HCT116 (cell line): ENCODE measurements at regions not wholly inside any gene's neighbourhood (a gene's known extent, or its start where the extent isn't known, plus 50 kb on each side); places are given as distances from the start of the nearest gene placed in this dataset.

Experiments used
- ATAC-seq: fragments of 200-7000 bp; cut with Tn5 transposase; 2 replicates; pipeline ENCODE4 v1.9.1; 2020; ENCODE audit warnings: mild to moderate bottlenecking, moderate library complexity
- BruUV-seq: library from RNA; stranded (reverse); fragments of 400-500 nt; replicated peaks from 2 replicates; lab custom pipeline; 2021; lab: Mats Ljungman, UMichigan
- CTCF ChIA-PET: fragments of 300-600 bp; sonication (Branson Sonifier 250); formaldehyde crosslinking; loops from one replicate; lab custom pipeline; 2021; ENCODE audit warnings: antibody characterized with exemption; lab: Charles Lee
- POLR2A ChIA-PET: fragments of 300-600, 350-600 bp; sonication (Branson Sonifier 250); formaldehyde crosslinking; loops from one replicate; lab custom pipeline; 2021; ENCODE audit warnings: antibody characterized with exemption; lab: Charles Lee
- RAD21 ChIA-PET, 2 experiments: fragments of 300-600 bp; sonication (Branson Sonifier 250); formaldehyde crosslinking; loops; one replicate each; lab custom pipeline; 2023; ENCODE audit warnings: low total read pairs in 2 of 2; ENCODE audit not compliant: uncharacterized antibody in 2 of 2, unreplicated experiment in 2 of 2, low non-redundant PET in 1 of 2; lab: Charles Lee
- DNase-seq: peaks from one replicate; pipeline ENCODE4 v3.0.0-alpha.2; 2010; ENCODE audit warnings: low read depth, low spot score
- H2AFZ ChIP-seq: fragments of 200-600 bp; shearing (Covaris generic), sonication (generic); 2 replicates; pipeline ENCODE4 v1.6.1; 2017; ENCODE audit warnings: low read depth, mixed run types, mixed read lengths, antibody characterized with exemption, low read length; ENCODE audit not compliant: poor library complexity, severe bottlenecking
- H3K27ac ChIP-seq: 2 replicates; pipeline ENCODE4 v1.5.1; 2012; ENCODE audit warnings: low read depth, low read length
- H3K27me3 ChIP-seq: fragments of 200-600 bp; sonication (generic); 2 replicates; pipeline ENCODE4 v1.6.1; 2016; ENCODE audit warnings: mixed run types, low read length, mixed read lengths; ENCODE audit not compliant: insufficient read depth
- H3K36me3 ChIP-seq, 2 experiments: fragments of 200-500 bp in 1 of 2; fragments of 200-600 bp in 1 of 2; sonication (Bioruptor generic) in 1 of 2; sonication (generic) in 1 of 2; 2 replicates each; pipeline versions ENCODE4 v1.5.1 to v1.6.1; 2014 to 2016; ENCODE audit warnings: low read length in 2 of 2, inconsistent platforms in 1 of 2, mixed read lengths in 1 of 2, mixed run types in 1 of 2; ENCODE audit not compliant: insufficient read depth in 2 of 2, control insufficient read depth in 1 of 2
- H3K4me1 ChIP-seq, 2 experiments: fragments of 200-600 bp in 1 of 2; sonication (generic) in 1 of 2; 2 replicates each; pipeline versions ENCODE4 v1.5.1 to v1.6.1; 2012 to 2017; ENCODE audit warnings: low read length in 2 of 2, inconsistent platforms in 1 of 2, mild to moderate bottlenecking in 1 of 2, mixed read lengths in 1 of 2, mixed run types in 1 of 2, moderate library complexity in 1 of 2; ENCODE audit not compliant: insufficient read depth in 2 of 2, control insufficient read depth in 1 of 2
- H3K4me2 ChIP-seq: fragments of 200-600 bp; sonication (generic); 2 replicates; pipeline ENCODE4 v1.6.1; 2017; ENCODE audit warnings: mixed run types, low read length, mixed read lengths
- H3K4me3 ChIP-seq, 2 experiments: fragments of 200-600 bp in 1 of 2; sonication (generic) in 1 of 2; replicated peaks in 1 of 2; 2 replicates each; pipeline ENCODE4 v1.5.1; 2011 to 2016; ENCODE audit warnings: low read length in 2 of 2, control low read depth in 1 of 2, low read depth in 1 of 2, mild to moderate bottlenecking in 1 of 2, mixed read lengths in 1 of 2, mixed run types in 1 of 2
- H3K79me2 ChIP-seq: fragments of 200-600 bp; sonication (generic); 2 replicates; pipeline ENCODE4 v1.6.1; 2017; ENCODE audit warnings: mild to moderate bottlenecking, mixed run types, low read length, moderate library complexity, mixed read lengths; ENCODE audit not compliant: insufficient read depth
- H3K9ac ChIP-seq: fragments of 200-600 bp; sonication (generic); 2 replicates; pipeline ENCODE4 v1.6.1; 2016; ENCODE audit warnings: low read length, mixed read lengths
- H3K9me2 ChIP-seq: fragments of 200-600 bp; sonication (generic), shearing (Covaris generic); 2 replicates; pipeline ENCODE4 v1.6.1; 2017; ENCODE audit warnings: mixed run types, mild to moderate bottlenecking, moderate library complexity; ENCODE audit not compliant: insufficient read depth
- H3K9me3 ChIP-seq, 2 experiments: fragments of 200-500 bp in 1 of 2; fragments of 200-600 bp in 1 of 2; sonication (Bioruptor generic) in 1 of 2; sonication (generic) in 1 of 2; 2 replicates each; pipeline ENCODE4 v1.6.1; 2014 to 2017; ENCODE audit warnings: low read length in 2 of 2, mixed read lengths in 2 of 2, inconsistent platforms in 1 of 2, low read depth in 1 of 2, mild to moderate bottlenecking in 1 of 2, mixed run types in 1 of 2, moderate library complexity in 1 of 2; ENCODE audit not compliant: control insufficient read depth in 1 of 2, insufficient read depth in 1 of 2
- H4K20me1 ChIP-seq: fragments of 200-600 bp; sonication (generic), shearing (Covaris generic); 2 replicates; pipeline ENCODE4 v1.6.1; 2017; ENCODE audit warnings: mixed run types, mild to moderate bottlenecking, moderate library complexity; ENCODE audit not compliant: insufficient read depth
- CBX3 ChIP-seq: IDR thresholded peaks from 2 replicates; pipeline ENCODE4 v1.6.1; 2012; ENCODE audit warnings: low read depth
- CEBPB ChIP-seq: IDR thresholded peaks from 2 replicates; pipeline ENCODE4 v1.6.1; 2012; ENCODE audit warnings: low read depth
- EGR1 ChIP-seq: IDR thresholded peaks from 2 replicates; pipeline ENCODE4 v1.6.1; 2012; ENCODE audit warnings: low read depth
- ELF1 ChIP-seq: IDR thresholded peaks from 2 replicates; pipeline ENCODE4 v1.6.1; 2012; ENCODE audit warnings: low read depth, borderline replicate concordance
- JUND ChIP-seq: IDR thresholded peaks from 2 replicates; pipeline ENCODE4 v1.6.1; 2012
- POLR2A ChIP-seq: IDR thresholded peaks from 2 replicates; pipeline ENCODE4 v1.7.0; 2011; ENCODE audit warnings: borderline replicate concordance; ENCODE audit not compliant: insufficient read depth, insufficient read length; ENCODE audit errors: extremely low read depth
- POLR2AphosphoS5 ChIP-seq: IDR thresholded peaks from 2 replicates; pipeline ENCODE4 v1.6.1; 2011; ENCODE audit warnings: mild to moderate bottlenecking, low read depth, low read length, moderate library complexity
- RAD21 ChIP-seq: IDR thresholded peaks from 2 replicates; pipeline ENCODE4 v1.6.1; 2012; ENCODE audit warnings: low read depth, mild to moderate bottlenecking
- SRF ChIP-seq: IDR thresholded peaks from 2 replicates; pipeline ENCODE4 v1.6.1; 2012; ENCODE audit warnings: low read depth
- TCF7L2 ChIP-seq: IDR thresholded peaks from 2 replicates; pipeline ENCODE4 v1.7.0; 2011; ENCODE audit warnings: borderline replicate concordance, inconsistent platforms; ENCODE audit not compliant: insufficient read depth, insufficient read length; ENCODE audit errors: extremely low read depth
- YY1 ChIP-seq: IDR thresholded peaks from 2 replicates; pipeline ENCODE4 v1.6.1; 2011; ENCODE audit warnings: low read length, low read depth, moderate library complexity, mild to moderate bottlenecking; ENCODE audit not compliant: insufficient replicate concordance; ENCODE audit errors: extremely low read depth
- ZNF274 ChIP-seq: fragments of 200-500 bp; sonication (Bioruptor generic); IDR thresholded peaks from 2 replicates; pipeline ENCODE4 v1.6.1; 2014; ENCODE audit warnings: mild to moderate bottlenecking, low read depth, low read length, inconsistent platforms
- intact Hi-C: fragments of 100-400 bp; cut with micrococcal nuclease; formaldehyde crosslinking; loops from 2 replicates; pipeline ENCODE4 v1.10.0; 2022
- TF ChIP-seq, protein P1 (sequence below): IDR thresholded peaks from 2 replicates; pipeline ENCODE4 v1.6.1; 2012
- TF ChIP-seq, protein P2 (sequence below): IDR thresholded peaks from 2 replicates; pipeline ENCODE4 v1.6.1; 2012
- TF ChIP-seq, protein P3 (sequence below), 3 experiments: fragments of 200-600 bp in 1 of 3; sonication (generic) in 1 of 3; IDR thresholded peaks in 2 of 3; conservative IDR thresholded peaks in 1 of 3; 2 replicates each; pipeline ENCODE4 v1.5.1; 2012 to 2017; ENCODE audit warnings: low read depth in 2 of 3, low read length in 2 of 3, antibody characterized with exemption in 1 of 3, borderline replicate concordance in 1 of 3, control low read depth in 1 of 3, mild to moderate bottlenecking in 1 of 3, mixed read lengths in 1 of 3, mixed run types in 1 of 3, moderate library complexity in 1 of 3; ENCODE audit not compliant: insufficient read depth in 1 of 3
- TF ChIP-seq, protein P4 (sequence below): IDR thresholded peaks from 2 replicates; pipeline ENCODE4 v1.6.1; 2011; ENCODE audit warnings: mild to moderate bottlenecking, low read length, moderate library complexity; ENCODE audit not compliant: insufficient replicate concordance; ENCODE audit errors: extremely low read depth

DNA sequence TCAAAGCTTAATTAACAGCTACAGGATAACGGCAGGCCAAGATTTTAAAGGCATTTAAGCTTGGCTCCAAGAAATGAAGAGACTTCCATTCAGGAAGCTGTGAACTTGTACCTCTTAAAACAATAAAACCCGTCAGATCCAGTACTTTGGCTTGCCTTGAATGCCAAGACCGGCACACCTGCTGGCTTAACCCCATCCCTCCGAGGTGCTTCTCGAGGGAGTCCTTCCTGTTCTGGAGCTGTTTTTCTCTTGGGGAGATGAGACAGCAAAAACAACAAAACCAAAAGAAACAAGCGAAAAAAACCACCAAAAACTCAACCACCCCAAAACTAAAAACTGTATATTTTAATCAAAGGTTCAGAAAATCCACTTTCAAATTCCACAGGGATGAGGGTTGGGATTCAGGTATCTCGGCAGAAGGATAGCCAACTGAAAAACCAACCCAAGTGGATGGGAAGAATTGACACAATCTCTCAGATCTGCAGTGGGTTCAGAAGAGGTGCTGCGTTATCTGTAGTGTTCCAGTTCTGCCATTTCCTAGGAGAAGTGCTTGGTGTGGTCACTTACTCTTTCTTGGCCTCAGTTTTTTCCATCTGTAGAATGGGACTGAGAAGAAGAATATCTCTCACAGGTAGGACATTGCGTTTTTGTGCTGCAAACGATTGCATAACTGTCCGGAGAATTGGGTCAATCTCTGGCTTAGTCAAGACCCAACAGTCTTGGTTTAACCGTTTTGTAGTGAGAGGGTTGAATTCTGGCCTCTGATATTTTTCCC lies 420.1 kb downstream of the VRK1 start:
- RAD21 ChIA-PET, result no interaction called here
- no peaks in the 10 kb centered on the region for H3K4me1 ChIP-seq
- POLR2A ChIA-PET, result no interaction called here
- no peak overlapping the region for H3K4me2 ChIP-seq
- H3K36me3 ChIP-seq, result no peaks in the 10 kb centered on the region
- H3K9me2 ChIP-seq, result no peaks in the 10 kb centered on the region
- no peak overlapping the region for H3K9ac ChIP-seq
- H3K27me3 ChIP-seq, result no peaks in the 10 kb centered on the region
- H3K79me2 ChIP-seq, result no peaks in the 10 kb centered on the region
- H2AFZ ChIP-seq, result no peak overlapping the region
- no peak for TF ChIP-seq SRF
- TF ChIP-seq EGR1, result no peak
- no peak for TF ChIP-seq JUND
- TF ChIP-seq RAD21, result no peak
- no peaks in the 10 kb centered on the region for H3K9me3 ChIP-seq
- ATAC-seq (no peak), DNase-seq (no peak)
- BruUV-seq, result no TSS peak
- intact Hi-C loops, result no loop called here
- no peak overlapping the region for H3K4me3 ChIP-seq
- no peaks in the 10 kb centered on the region for H4K20me1 ChIP-seq
- no peak overlapping the region for H3K27ac ChIP-seq
- CTCF ChIA-PET, result no interaction called here

DNA sequence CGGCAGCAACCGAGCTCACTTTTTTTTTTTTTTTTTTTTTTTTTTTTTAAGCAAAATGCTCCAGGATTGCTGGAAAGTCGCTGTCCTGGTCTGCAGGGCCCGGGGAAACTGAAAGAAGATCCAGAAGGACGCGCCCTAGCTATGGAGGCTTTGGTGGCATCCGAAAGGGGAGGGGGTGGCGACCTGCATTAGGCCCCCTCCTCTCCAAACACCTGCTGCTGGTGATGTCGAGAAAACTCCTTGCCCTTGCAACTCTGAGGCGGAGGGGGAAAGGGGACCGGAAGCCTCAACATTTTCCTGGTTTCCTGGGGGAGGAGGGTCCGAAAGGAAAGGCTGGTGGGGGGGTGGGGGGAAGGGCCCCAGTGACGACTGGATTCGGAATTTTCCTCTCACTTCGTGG lies 421.1 kb downstream of the VRK1 start:
- no peak for DNase-seq
- H3K4me1 ChIP-seq, result no peaks in the 10 kb centered on the region

More for the DNA sequence above, 421.1 kb downstream of the VRK1 start:
- no peaks in the 10 kb centered on the region for H3K27me3 ChIP-seq
- no peaks in the 10 kb centered on the region for H3K36me3 ChIP-seq
- no peak overlapping the region for H3K9ac ChIP-seq
- no peak for ATAC-seq
- H3K27ac ChIP-seq, result no peak overlapping the region
- POLR2A ChIA-PET, result no interaction called here
- no peaks in the 10 kb centered on the region for H3K9me2 ChIP-seq
- no peaks in the 10 kb centered on the region for H3K9me3 ChIP-seq
- no peaks in the 10 kb centered on the region for H3K79me2 ChIP-seq
- intact Hi-C loops, result no loop called here
- RAD21 ChIA-PET, result no interaction called here
- TF ChIP-seq CBX3, result no peak
- no peak for TF ChIP-seq TCF7L2
- TF ChIP-seq RAD21, result no peak
- TF ChIP-seq SRF, result no peak
- TF ChIP-seq ELF1, result no peak
- TF ChIP-seq, protein P1, sequence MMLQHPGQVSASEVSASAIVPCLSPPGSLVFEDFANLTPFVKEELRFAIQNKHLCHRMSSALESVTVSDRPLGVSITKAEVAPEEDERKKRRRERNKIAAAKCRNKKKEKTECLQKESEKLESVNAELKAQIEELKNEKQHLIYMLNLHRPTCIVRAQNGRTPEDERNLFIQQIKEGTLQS, result no peak
- TF ChIP-seq ZNF274, result no peak
- TF ChIP-seq CEBPB, result no peak
- TF ChIP-seq POLR2A, result no peak
- TF ChIP-seq, protein P2, sequence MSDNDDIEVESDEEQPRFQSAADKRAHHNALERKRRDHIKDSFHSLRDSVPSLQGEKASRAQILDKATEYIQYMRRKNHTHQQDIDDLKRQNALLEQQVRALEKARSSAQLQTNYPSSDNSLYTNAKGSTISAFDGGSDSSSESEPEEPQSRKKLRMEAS, result no peak
- TF ChIP-seq, protein P3, sequence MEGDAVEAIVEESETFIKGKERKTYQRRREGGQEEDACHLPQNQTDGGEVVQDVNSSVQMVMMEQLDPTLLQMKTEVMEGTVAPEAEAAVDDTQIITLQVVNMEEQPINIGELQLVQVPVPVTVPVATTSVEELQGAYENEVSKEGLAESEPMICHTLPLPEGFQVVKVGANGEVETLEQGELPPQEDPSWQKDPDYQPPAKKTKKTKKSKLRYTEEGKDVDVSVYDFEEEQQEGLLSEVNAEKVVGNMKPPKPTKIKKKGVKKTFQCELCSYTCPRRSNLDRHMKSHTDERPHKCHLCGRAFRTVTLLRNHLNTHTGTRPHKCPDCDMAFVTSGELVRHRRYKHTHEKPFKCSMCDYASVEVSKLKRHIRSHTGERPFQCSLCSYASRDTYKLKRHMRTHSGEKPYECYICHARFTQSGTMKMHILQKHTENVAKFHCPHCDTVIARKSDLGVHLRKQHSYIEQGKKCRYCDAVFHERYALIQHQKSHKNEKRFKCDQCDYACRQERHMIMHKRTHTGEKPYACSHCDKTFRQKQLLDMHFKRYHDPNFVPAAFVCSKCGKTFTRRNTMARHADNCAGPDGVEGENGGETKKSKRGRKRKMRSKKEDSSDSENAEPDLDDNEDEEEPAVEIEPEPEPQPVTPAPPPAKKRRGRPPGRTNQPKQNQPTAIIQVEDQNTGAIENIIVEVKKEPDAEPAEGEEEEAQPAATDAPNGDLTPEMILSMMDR (IDR thresholded peaks at IDR 0.05 in 2 of 3, conservative IDR thresholded peaks at IDR 0.05 in 1 of 3; ENCODE audit: borderline replicate concordance in 1 of 3, insufficient read depth in 1 of 3, low read depth in 2 of 3, low read length in 2 of 3), result no peak
- TF ChIP-seq JUND, result no peak
- TF ChIP-seq POLR2AphosphoS5, result no peak
- TF ChIP-seq YY1, result no peak
- TF ChIP-seq, protein P4, sequence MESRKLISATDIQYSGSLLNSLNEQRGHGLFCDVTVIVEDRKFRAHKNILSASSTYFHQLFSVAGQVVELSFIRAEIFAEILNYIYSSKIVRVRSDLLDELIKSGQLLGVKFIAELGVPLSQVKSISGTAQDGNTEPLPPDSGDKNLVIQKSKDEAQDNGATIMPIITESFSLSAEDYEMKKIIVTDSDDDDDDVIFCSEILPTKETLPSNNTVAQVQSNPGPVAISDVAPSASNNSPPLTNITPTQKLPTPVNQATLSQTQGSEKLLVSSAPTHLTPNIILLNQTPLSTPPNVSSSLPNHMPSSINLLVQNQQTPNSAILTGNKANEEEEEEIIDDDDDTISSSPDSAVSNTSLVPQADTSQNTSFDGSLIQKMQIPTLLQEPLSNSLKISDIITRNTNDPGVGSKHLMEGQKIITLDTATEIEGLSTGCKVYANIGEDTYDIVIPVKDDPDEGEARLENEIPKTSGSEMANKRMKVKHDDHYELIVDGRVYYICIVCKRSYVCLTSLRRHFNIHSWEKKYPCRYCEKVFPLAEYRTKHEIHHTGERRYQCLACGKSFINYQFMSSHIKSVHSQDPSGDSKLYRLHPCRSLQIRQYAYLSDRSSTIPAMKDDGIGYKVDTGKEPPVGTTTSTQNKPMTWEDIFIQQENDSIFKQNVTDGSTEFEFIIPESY, result no peak
- CTCF ChIA-PET, result no interaction called here
- no peak overlapping the region for H3K4me3 ChIP-seq
- H4K20me1 ChIP-seq, result no peaks in the 10 kb centered on the region
- BruUV-seq, result no TSS peak
- no peak overlapping the region for H3K4me2 ChIP-seq
- H2AFZ ChIP-seq, result no peak overlapping the region
